Fibroblast of skin of left biceps (primary cell): ENCODE measurements at regions not wholly inside any gene's neighbourhood (a gene's known extent, or its start where the extent isn't known, plus 50 kb on each side); places are given as distances from the start of the nearest gene placed in this dataset.

Experiments
- DNase-seq, 2 experiments: peaks; one replicate each; pipeline ENCODE4 v3.0.0-alpha.2; 2013; ENCODE audit warnings: low read depth in 2 of 2

- no peak for DNase-seq
Measured at GRCh38 chr12:19947344-19947743, 421.0 kb upstream of the PDE3A start.

GRCh38 chr12:19951664-19952063, 416.7 kb upstream of the PDE3A start:
- no peak for DNase-seq

GRCh38 chr12:19953734-19954133, 414.6 kb upstream of the PDE3A start:
- no peak for DNase-seq

GRCh38 chr12:19954163-19954562, 414.2 kb upstream of the PDE3A start:
- DNase-seq = no peak

- DNase-seq = no peak
Measured at GRCh38 chr12:19957308-19958125, 410.8 kb upstream of the PDE3A start.

GRCh38 chr12:19958389-19958788, 409.9 kb upstream of the PDE3A start:
- no peak for DNase-seq

GRCh38 chr12:19959353-19959752, 409.0 kb upstream of the PDE3A start:
- DNase-seq = no peak

GRCh38 chr12:19960527-19960926, 407.8 kb upstream of the PDE3A start:
- no peak for DNase-seq

GRCh38 chr12:19962192-19962591, 406.1 kb upstream of the PDE3A start:
- no peak for DNase-seq

- no peak for DNase-seq
Measured at GRCh38 chr12:19963972-19964371, 404.4 kb upstream of the PDE3A start.

- no peak for DNase-seq
Measured at GRCh38 chr12:19964549-19964948, 403.8 kb upstream of the PDE3A start.

- no peak for DNase-seq
Measured at GRCh38 chr12:19965196-19966038, 402.9 kb upstream of the PDE3A start.

- no peak for DNase-seq
Measured at GRCh38 chr12:19967001-19967400, 401.3 kb upstream of the PDE3A start.

- peak; percentile 76 to 79 for DNase-seq
Measured at GRCh38 chr12:19967431-19967830, 400.9 kb upstream of the PDE3A start.

- DNase-seq = peak; percentile 86
Measured at GRCh38 chr12:19970116-19970515, 398.2 kb upstream of the PDE3A start.

- DNase-seq = no peak
Measured at GRCh38 chr12:19970821-19971220, 397.5 kb upstream of the PDE3A start.

GRCh38 chr12:19971361-19972280, 396.7 kb upstream of the PDE3A start:
- no peak for DNase-seq

- no peak for DNase-seq
Measured at GRCh38 chr12:19972325-19973288, 395.7 kb upstream of the PDE3A start.

GRCh38 chr12:19978193-19978592, 390.1 kb upstream of the PDE3A start:
- peak; percentile 95 to 97 for DNase-seq

- DNase-seq = no peak
Measured at GRCh38 chr12:19979584-19979983, 388.8 kb upstream of the PDE3A start.

- DNase-seq = no peak
Measured at GRCh38 chr12:19981944-19982343, 386.4 kb upstream of the PDE3A start.
